SK-N-SH treated with all-trans-retinoic acid at 6 μM for 48 hours (cell line): ENCODE measurements at regions not wholly inside any gene's neighbourhood (a gene's known extent, or its start where the extent isn't known, plus 50 kb on each side); places are given as distances from the start of the nearest gene placed in this dataset.

Experiments
- ATAC-seq: fragments of 200-7000 bp; cut with Tn5 transposase; 3 replicates; pipeline ENCODE4 v1.9.1; 2020; ENCODE audit warnings: mild to moderate bottlenecking, moderate library complexity
- ARNTL ChIP-seq: fragments of 450-650 bp; formaldehyde crosslinking; IDR thresholded peaks from 2 replicates; pipeline ENCODE4 v1.5.0; 2020; ENCODE audit warnings: low read depth, mild to moderate bottlenecking, moderate library complexity, borderline replicate concordance
- BACH2 ChIP-seq: fragments of 250-450 bp; sonication (Bioruptor Pico); IDR thresholded peaks from 2 replicates; pipeline ENCODE4 v1.9.0; 2021; ENCODE audit warnings: mild to moderate bottlenecking, borderline replicate concordance
- CREB5 ChIP-seq: fragments of 250-450 bp; sonication (Bioruptor Pico); IDR thresholded peaks from 2 replicates; pipeline ENCODE4 v1.5.1; 2020; ENCODE audit warnings: low read depth, mild to moderate bottlenecking, moderate library complexity
- CSDC2 ChIP-seq: fragments of 250-450 bp; sonication (Bioruptor Pico); IDR thresholded peaks from 2 replicates; pipeline ENCODE4 v1.5.0; 2020; ENCODE audit warnings: mild to moderate bottlenecking, moderate library complexity
- CSRNP3 ChIP-seq: fragments of 250-450 bp; sonication (Bioruptor Pico); IDR thresholded peaks from 2 replicates; pipeline ENCODE4 v1.5.1; 2021; ENCODE audit warnings: mild to moderate bottlenecking, moderate library complexity
- ESRRG ChIP-seq: fragments of 250-450 bp; sonication (Bioruptor Pico); IDR thresholded peaks from 2 replicates; pipeline ENCODE4 v1.6.1; 2021; ENCODE audit warnings: mild to moderate bottlenecking
- GLIS3 ChIP-seq: fragments of 250-450 bp; sonication (Bioruptor Pico); IDR thresholded peaks from 2 replicates; pipeline ENCODE4 v1.5.0; 2020; ENCODE audit warnings: mild to moderate bottlenecking, moderate library complexity
- ISL1 ChIP-seq: fragments of 250-450 bp; sonication (Bioruptor Pico); IDR thresholded peaks from 2 replicates; pipeline ENCODE4 v2.1.2; 2022; ENCODE audit warnings: mild to moderate bottlenecking, moderate library complexity
- OSR1 ChIP-seq: fragments of 250-450 bp; sonication (Bioruptor Pico); IDR thresholded peaks from 2 replicates; pipeline ENCODE4 v1.8.0; 2022; ENCODE audit warnings: moderate library complexity, mild to moderate bottlenecking, inconsistent platforms
- PATZ1 ChIP-seq: fragments of 250-450 bp; sonication (Bioruptor Pico); IDR thresholded peaks from 2 replicates; pipeline ENCODE4 v1.8.0; 2020; ENCODE audit warnings: mild to moderate bottlenecking, moderate library complexity, borderline replicate concordance
- POU6F1 ChIP-seq: fragments of 250-450 bp; sonication (Bioruptor Pico); IDR thresholded peaks from 2 replicates; pipeline ENCODE4 v1.8.0; 2021; ENCODE audit warnings: low read depth, mild to moderate bottlenecking, moderate library complexity, borderline replicate concordance
- PPARA ChIP-seq: fragments of 250-450 bp; sonication (Bioruptor Pico); IDR thresholded peaks from 2 replicates; pipeline ENCODE4 v1.5.0; 2020; ENCODE audit warnings: mild to moderate bottlenecking, borderline replicate concordance
- RARB ChIP-seq: fragments of 250-450 bp; sonication (Bioruptor Pico); IDR thresholded peaks from 2 replicates; pipeline ENCODE4 v1.8.0; 2021; ENCODE audit warnings: mild to moderate bottlenecking, moderate library complexity
- SNAI2 ChIP-seq: fragments of 250-450 bp; sonication (Bioruptor Pico); IDR thresholded peaks from 2 replicates; pipeline ENCODE4 v1.5.0; 2020; ENCODE audit warnings: mild to moderate bottlenecking, moderate library complexity
- TOX ChIP-seq: fragments of 250-450 bp; sonication (Bioruptor Pico); IDR thresholded peaks from 2 replicates; pipeline ENCODE4 v1.8.0; 2021; ENCODE audit warnings: mild to moderate bottlenecking, moderate library complexity, borderline replicate concordance
- TSHZ2 ChIP-seq: fragments of 250-450 bp; sonication (Bioruptor Pico); IDR thresholded peaks from 2 replicates; pipeline ENCODE4 v1.5.0; 2020; ENCODE audit warnings: mild to moderate bottlenecking, moderate library complexity
- ZC3H10 ChIP-seq: fragments of 250-450 bp; sonication (Bioruptor Pico); IDR thresholded peaks from 2 replicates; pipeline ENCODE4 v1.5.1; 2021; ENCODE audit warnings: mild to moderate bottlenecking, moderate library complexity
- ZFP3 ChIP-seq: fragments of 250-450 bp; sonication (Bioruptor Pico); IDR thresholded peaks from 2 replicates; pipeline ENCODE4 v1.5.0; 2020; ENCODE audit warnings: mild to moderate bottlenecking, moderate library complexity
- ZNF565 ChIP-seq: fragments of 450-650 bp; formaldehyde crosslinking; conservative IDR thresholded peaks from 2 replicates; pipeline ENCODE4 v1.5.0; 2020; ENCODE audit warnings: low read depth, mild to moderate bottlenecking, moderate library complexity
- ZNF70 ChIP-seq: fragments of 450-650 bp; formaldehyde crosslinking; IDR thresholded peaks from 2 replicates; pipeline ENCODE4 v1.5.0; 2020; ENCODE audit warnings: mild to moderate bottlenecking, moderate library complexity
- ZNF8 ChIP-seq: fragments of 450-650 bp; formaldehyde crosslinking; IDR thresholded peaks from 2 replicates; pipeline ENCODE4 v1.5.0; 2020; ENCODE audit warnings: mild to moderate bottlenecking, moderate library complexity

GRCh38 chr9:108150736-108151586, 661.4 kb upstream of the KLF4 start:
- TF ChIP-seq CREB5 (CRISPR knock-in tag): no peak
- TF ChIP-seq PPARA (CRISPR knock-in tag): no peak
- TF ChIP-seq GLIS3 (CRISPR knock-in tag): no peak
- no peak for TF ChIP-seq ZNF565 (CRISPR knock-in tag)
- TF ChIP-seq ZFP3 (CRISPR knock-in tag): no peak
- TF ChIP-seq BACH2 (CRISPR knock-in tag): no peak
- no peak for TF ChIP-seq ZC3H10 (CRISPR knock-in tag)
- no peak for ATAC-seq

- ATAC-seq: no peak
- TF ChIP-seq TOX (CRISPR knock-in tag) (no peak), ARNTL (no peak), CSDC2 (CRISPR knock-in tag) (no peak), RARB (CRISPR knock-in tag) (no peak), OSR1 (CRISPR knock-in tag) (no peak), ISL1 (CRISPR knock-in tag) (no peak), ESRRG (CRISPR knock-in tag) (no peak), POU6F1 (CRISPR knock-in tag) (no peak), TSHZ2 (CRISPR knock-in tag) (no peak), ZNF565 (CRISPR knock-in tag) (no peak)
Observed at GRCh38 chr9:108149326-108149725, 659.8 kb upstream of the KLF4 start.

- no peak; the same call in 1 of the 3 replicates for ATAC-seq
- TF ChIP-seq ZFP3 (CRISPR knock-in tag) (no peak), RARB (CRISPR knock-in tag) (no peak), ZNF70 (CRISPR knock-in tag) (no peak), ARNTL (no peak), ZNF8 (CRISPR knock-in tag) (no peak), ZNF565 (CRISPR knock-in tag) (no peak), CSRNP3 (CRISPR knock-in tag) (no peak), GLIS3 (CRISPR knock-in tag) (no peak), SNAI2 (CRISPR knock-in tag) (no peak), PPARA (CRISPR knock-in tag) (no peak), TOX (CRISPR knock-in tag) (no peak), PATZ1 (no peak), ISL1 (CRISPR knock-in tag) (no peak), POU6F1 (CRISPR knock-in tag) (no peak), TSHZ2 (CRISPR knock-in tag) (no peak)
Observed at GRCh38 chr9:108142504-108143201, 653.1 kb upstream of the KLF4 start.
